SKM-1 treated with dmso at 0.1 percent for 144 hours (cell line): ENCODE measurements at regions not wholly inside any gene's neighbourhood (a gene's known extent, or its start where the extent isn't known, plus 50 kb on each side); places are given as distances from the start of the nearest gene placed in this dataset.

ENCODE experiments used
- DNase-seq: peaks from one replicate; lab custom pipeline; 2025; ENCODE audit not compliant: unreplicated experiment; lab: John Stamatoyannopoulos, UW

DNA sequence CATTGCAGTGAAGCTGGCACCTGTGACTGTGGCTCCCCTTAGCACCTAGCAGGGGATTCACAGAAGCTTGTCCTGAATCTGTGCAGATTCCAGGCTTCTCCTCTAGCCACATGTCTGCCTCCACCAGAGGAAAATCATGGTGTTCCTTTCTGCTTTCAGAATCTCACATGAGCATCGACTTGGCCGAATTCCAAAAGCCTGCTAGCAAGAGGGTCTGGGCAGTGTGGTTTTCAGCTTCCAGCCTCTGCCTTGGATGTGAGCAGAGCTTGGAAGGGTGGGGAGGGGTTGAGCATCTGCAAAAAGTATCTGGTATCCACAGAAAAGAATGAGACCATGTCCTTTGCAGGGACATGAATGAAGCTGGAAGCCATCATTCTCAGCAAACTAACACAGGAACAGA is 911.1 kb downstream of the TBC1D22A start:
- no peak for DNase-seq

GRCh38 chr22:47672526-47672925 is 910.1 kb downstream of the TBC1D22A start:
- DNase-seq, result no peak

GRCh38 chr22:47665151-47665550 is 902.7 kb downstream of the TBC1D22A start:
- no peak for DNase-seq

DNA sequence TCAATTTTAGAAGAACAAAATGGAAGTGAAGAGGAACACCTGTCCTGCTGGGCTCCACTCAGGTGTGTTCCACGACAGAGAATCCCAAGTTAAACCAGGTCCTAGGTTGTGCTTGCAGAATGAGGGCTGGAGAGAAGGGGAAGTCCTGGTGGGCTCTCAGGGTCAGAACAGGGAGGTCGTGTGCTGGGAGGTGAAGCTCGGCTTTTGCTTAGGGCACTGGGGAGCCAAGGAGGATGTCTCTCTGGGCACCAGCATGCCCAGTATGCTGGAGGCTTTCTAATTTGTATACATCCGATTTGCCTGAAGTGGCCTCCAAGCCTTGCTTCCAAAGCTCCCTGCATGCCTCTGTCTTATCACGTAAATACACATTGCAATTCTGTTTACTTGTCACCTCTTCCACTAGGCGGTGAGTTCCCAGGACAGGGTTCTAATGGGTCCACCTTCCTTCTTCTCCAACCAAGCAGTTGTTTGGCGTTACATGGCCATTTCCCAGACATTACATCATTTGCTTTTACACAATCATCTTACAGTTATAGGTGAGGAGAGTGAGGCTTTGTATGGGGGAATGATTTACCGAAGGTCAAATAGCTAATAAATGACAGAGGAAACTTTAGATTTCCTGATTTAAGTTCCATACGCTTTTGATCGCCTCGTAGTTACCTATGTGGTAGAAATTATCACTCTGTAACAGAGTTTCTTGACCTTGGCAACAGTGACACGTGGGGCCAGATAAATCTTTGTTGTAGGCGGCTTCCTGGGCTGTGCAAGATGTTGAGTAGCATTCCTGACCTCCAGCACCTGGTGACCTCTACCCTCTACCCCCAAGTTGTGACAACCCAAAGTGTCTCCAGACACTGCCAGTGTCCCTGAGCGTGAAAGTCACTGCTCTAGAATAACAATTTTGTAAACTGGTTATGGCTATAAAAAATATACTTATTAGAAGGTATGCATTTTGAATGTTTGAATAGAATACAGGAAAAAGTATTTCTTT is 901.5 kb downstream of the TBC1D22A start:
- DNase-seq, result no peak

GRCh38 chr22:47659467-47660223 is 897.2 kb downstream of the TBC1D22A start:
- no peak for DNase-seq

GRCh38 chr22:47658182-47658581 is 895.7 kb downstream of the TBC1D22A start:
- DNase-seq, result no peak

- no peak for DNase-seq
Observed at GRCh38 chr22:47657224-47657623, 894.8 kb downstream of the TBC1D22A start.

DNA sequence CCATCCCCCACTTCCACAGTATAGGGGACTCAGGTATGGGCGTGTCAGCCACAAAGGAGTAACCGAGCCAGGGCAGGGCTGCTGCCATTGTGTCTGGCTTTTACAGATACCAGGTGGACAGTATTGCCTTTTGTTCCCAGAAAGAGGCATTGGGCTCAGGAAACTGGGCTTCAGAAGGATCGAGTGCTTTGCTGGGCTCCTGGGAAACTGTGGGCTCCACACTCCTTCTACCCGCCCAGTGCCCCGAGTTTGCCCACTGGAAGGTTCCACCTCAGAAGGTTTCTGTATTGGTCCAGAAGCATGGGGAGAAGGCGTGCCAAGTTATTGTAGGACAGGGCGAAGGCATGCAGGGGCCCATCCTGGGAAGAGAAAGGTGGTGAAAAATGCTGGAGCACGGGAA is 894.4 kb downstream of the TBC1D22A start:
- no peak for DNase-seq

- DNase-seq, result no peak
Observed at GRCh38 chr22:47655930-47656329, 893.5 kb downstream of the TBC1D22A start.

DNA sequence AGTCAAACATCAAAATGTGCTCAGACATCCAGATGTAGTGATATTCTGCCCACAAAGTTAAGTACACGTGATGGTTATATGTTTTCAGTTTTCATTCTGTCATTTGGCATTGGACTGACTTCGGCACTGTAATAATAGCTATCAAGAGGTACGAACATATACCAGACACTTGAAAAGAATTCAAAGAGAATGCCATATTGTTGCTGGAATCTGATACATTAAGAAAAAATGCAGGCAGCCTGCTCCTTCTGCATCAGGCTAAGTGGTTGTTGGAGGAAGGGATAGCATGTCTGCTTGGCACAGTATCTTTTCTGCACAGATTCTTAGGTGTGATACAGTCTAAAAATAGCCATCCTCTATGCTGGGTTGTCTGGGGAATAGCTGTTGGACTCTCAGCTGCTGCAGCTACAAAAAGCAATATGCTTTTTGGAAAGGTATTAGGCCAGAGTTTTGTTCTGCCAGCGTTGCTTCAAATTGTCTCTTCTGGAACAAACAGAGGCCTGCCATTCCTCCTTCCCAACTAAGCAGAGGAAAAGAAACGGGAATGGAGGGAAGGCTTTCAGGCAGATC is 892.6 kb downstream of the TBC1D22A start:
- DNase-seq, result no peak

DNA sequence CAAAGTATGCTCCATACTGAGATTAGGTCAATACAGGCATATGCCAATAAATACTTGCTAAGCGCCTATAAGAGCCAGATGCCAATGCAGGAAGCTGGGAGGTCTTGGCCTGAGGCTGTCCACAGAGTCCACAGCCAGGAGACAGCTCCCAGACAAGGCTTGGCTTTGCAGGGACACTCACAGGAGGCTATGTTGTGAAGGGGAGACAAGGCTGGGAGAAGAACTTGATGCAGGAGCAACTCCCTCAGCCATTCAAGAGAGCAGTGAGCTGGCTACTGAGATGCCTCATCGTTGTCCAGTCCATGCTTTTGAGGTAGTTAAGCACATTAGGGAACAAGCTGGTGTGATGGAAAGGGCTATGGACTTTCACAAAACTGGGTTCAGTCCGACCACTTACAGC is 891.5 kb downstream of the TBC1D22A start:
- no peak for DNase-seq

DNA sequence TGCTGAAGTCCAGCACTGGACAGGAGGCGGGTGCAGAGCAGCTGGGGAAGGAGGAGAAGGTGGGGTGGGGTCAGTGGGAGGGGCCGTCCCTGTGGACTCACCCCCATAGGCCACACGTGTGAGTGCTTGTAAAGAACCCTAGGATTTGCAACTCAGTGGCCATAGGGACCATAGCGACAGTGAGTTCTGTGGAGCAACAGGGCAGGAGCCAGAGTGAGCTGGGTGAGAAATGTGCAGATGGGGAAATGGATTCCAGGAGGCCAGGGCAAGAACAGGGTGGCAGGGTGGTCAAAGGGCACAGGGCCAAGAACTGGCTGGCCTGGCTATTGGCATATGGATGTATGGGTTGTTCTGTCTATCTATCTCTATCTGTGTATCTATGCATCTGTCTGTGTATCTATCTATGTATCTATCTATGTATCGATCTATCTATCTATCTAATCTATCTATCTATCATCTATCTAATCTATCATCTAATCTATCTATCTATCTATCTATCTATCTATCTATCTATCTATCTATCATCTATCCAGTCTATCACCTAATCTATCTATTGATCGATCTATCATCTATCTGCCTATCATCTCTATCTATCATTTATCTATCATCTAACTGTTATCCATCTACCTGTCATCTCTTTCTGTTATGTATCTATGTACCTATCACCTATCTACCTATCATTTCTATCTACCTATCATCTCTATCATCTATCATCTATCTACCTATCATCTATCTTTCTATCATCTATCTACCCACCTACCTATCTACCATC is 889.0 kb downstream of the TBC1D22A start:
- DNase-seq, result no peak

- DNase-seq, result no peak
Observed at GRCh38 chr22:47647720-47648119, 885.3 kb downstream of the TBC1D22A start.

DNA sequence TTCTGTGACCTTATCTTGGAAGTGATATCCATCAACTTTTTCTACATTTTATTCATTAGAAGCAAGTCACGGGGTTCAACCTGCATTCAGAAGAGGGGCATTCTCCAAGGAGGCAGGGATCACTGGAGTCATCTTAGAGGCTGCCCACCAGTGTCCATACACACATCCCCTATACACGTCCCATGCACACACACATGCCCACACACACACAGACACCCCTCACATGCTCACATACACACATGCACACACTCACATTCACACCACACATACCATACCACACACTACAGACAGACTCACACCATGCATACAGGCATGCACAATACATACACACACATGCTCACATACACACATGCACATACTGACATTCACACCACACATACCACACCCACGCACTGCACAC is 884.7 kb downstream of the TBC1D22A start:
- no peak for DNase-seq

- DNase-seq, result no peak
Observed at GRCh38 chr22:47645923-47646322, 883.5 kb downstream of the TBC1D22A start.

DNA sequence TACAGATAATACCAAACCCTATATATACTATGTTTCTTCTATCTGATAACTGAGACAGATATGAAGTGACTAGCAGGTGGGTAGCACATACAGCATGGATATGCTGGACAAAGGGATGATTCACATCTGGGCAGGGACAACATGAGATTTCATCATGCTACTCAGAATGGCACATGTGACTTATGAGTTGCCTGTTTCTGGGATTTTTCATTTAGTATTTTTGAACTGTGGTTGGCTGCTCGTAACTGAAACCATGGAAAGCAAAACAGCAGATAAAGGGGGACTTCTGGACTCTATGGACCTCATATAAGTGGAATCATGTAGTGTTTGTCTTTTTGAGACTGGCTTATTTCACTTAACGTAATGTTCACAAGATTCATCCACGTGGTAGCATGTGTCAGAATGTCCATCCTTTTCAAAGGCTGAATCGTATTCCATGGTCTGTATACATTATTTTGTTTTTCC is 883.0 kb downstream of the TBC1D22A start:
- DNase-seq, result no peak

DNA sequence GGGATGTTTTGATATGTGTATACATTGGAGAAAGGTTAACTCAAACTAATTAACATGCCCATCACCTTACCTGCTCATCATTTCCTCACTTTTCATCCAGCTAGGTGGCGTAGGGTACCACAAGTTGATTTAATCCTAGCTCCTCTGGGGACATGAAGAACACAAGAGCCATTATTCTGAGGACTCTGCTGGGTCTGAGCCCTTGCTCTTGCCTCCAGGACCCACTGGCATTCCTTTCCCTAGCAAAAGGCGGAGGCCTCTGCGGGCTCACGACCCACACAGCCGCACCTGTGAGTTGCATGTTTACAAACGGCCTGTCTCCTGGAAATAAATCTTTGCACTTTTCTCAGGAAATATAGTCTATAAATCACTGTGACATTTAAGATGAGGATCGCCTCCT is 871.9 kb downstream of the TBC1D22A start:
- DNase-seq, result no peak

- no peak for DNase-seq
Observed at GRCh38 chr22:47633111-47633510, 870.7 kb downstream of the TBC1D22A start.

DNA sequence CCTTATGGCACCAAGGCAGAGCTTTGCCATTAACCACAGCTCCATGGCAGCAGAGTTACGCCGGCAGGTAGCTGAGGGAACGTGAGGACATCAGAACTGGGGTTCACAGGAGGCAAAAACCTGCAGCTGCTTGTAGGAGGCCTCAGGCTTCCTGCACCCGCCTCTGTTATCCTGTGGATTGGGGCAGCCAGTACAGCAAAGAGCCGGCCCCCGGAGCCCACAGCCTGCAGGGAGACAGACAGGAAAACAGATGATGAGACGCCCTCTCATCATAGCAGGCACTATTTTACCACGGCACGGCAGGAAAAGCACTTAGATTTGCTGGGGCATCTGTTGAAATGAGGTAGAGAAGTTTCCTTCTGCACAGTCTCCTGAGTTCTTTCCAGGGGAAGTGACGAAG is 870.3 kb downstream of the TBC1D22A start:
- DNase-seq, result no peak

GRCh38 chr22:47631571-47632102 is 869.2 kb downstream of the TBC1D22A start:
- no peak for DNase-seq
